ENCODE measurements at regions not wholly inside any gene's neighbourhood (a gene's known extent, or its start where the extent isn't known, plus 50 kb on each side); places are given as distances from the start of the nearest gene placed in this dataset.
"Not testable (repeated sequence)": the region's sequence is repeated elsewhere in the genome, so short reads cannot be mapped to it uniquely, and the experiment has no call there.

GRCh38 chr16:9670033-9670432 is 512.2 kb downstream of the GRIN2A start:
- in situ Hi-C loops (cut with MboI; ENCODE audit: low pct_unique_long_range_greater_than_20kb, low sequenced_read_pairs), result no loop called here
- no peak for DNase-seq

- in situ Hi-C loops (cut with MboI; ENCODE audit: low pct_unique_long_range_greater_than_20kb, low sequenced_read_pairs); DNase-seq: not testable (repeated sequence)
Observed at GRCh38 chr16:9670616-9671015, 511.6 kb downstream of the GRIN2A start.

GRCh38 chr16:9676560-9677300 is 505.5 kb downstream of the GRIN2A start:
- DNase-seq; in situ Hi-C loops (cut with MboI; ENCODE audit: low pct_unique_long_range_greater_than_20kb, low sequenced_read_pairs): not testable (repeated sequence)

- in situ Hi-C loops (cut with MboI; ENCODE audit: low pct_unique_long_range_greater_than_20kb, low sequenced_read_pairs), result no loop called here
- DNase-seq, result no peak
Observed at GRCh38 chr16:9677301-9677653, 505.0 kb downstream of the GRIN2A start.

GRCh38 chr16:9679213-9679767 is 502.9 kb downstream of the GRIN2A start:
- DNase-seq, result no peak
- in situ Hi-C loops (cut with MboI; ENCODE audit: low pct_unique_long_range_greater_than_20kb, low sequenced_read_pairs), result no loop called here

GRCh38 chr16:9680019-9680655 is 502.1 kb downstream of the GRIN2A start:
- in situ Hi-C loops (cut with MboI; ENCODE audit: low pct_unique_long_range_greater_than_20kb, low sequenced_read_pairs), result no loop called here
- no peak for DNase-seq

- in situ Hi-C loops (cut with MboI; ENCODE audit: low pct_unique_long_range_greater_than_20kb, low sequenced_read_pairs), result no loop called here
- DNase-seq, result no peak
Observed at GRCh38 chr16:9680968-9681367, 501.3 kb downstream of the GRIN2A start.

- in situ Hi-C loops (cut with MboI; ENCODE audit: low pct_unique_long_range_greater_than_20kb, low sequenced_read_pairs), result no loop called here
Observed at GRCh38 chr16:9681508-9681907, 500.7 kb downstream of the GRIN2A start.

GRCh38 chr16:9682320-9682719 is 499.9 kb downstream of the GRIN2A start:
- in situ Hi-C loops (cut with MboI; ENCODE audit: low pct_unique_long_range_greater_than_20kb, low sequenced_read_pairs), result no loop called here
- no peak for DNase-seq

More at GRCh38 chr16:9681508-9681907, 500.7 kb downstream of the GRIN2A start:
- DNase-seq, result no peak

GRCh38 chr16:9683677-9684076 is 498.6 kb downstream of the GRIN2A start:
- in situ Hi-C loops (cut with MboI; ENCODE audit: low pct_unique_long_range_greater_than_20kb, low sequenced_read_pairs), result no loop called here
- no peak for DNase-seq

- in situ Hi-C loops (cut with MboI; ENCODE audit: low pct_unique_long_range_greater_than_20kb, low sequenced_read_pairs), result no loop called here
- DNase-seq, result no peak
Observed at GRCh38 chr16:9687737-9688319, 494.4 kb downstream of the GRIN2A start.

- in situ Hi-C loops (cut with MboI; ENCODE audit: low pct_unique_long_range_greater_than_20kb, low sequenced_read_pairs), result no loop called here
- no peak for DNase-seq
Observed at GRCh38 chr16:9689597-9689996, 492.6 kb downstream of the GRIN2A start.

- in situ Hi-C loops (cut with MboI; ENCODE audit: low pct_unique_long_range_greater_than_20kb, low sequenced_read_pairs), result no loop called here
- no peak for DNase-seq
Observed at GRCh38 chr16:9695152-9695551, 487.1 kb downstream of the GRIN2A start.
